ENCODE measurements at regions not wholly inside any gene's neighbourhood (a gene's known extent, or its start where the extent isn't known, plus 50 kb on each side); places are given as distances from the start of the nearest gene placed in this dataset.

DNA sequence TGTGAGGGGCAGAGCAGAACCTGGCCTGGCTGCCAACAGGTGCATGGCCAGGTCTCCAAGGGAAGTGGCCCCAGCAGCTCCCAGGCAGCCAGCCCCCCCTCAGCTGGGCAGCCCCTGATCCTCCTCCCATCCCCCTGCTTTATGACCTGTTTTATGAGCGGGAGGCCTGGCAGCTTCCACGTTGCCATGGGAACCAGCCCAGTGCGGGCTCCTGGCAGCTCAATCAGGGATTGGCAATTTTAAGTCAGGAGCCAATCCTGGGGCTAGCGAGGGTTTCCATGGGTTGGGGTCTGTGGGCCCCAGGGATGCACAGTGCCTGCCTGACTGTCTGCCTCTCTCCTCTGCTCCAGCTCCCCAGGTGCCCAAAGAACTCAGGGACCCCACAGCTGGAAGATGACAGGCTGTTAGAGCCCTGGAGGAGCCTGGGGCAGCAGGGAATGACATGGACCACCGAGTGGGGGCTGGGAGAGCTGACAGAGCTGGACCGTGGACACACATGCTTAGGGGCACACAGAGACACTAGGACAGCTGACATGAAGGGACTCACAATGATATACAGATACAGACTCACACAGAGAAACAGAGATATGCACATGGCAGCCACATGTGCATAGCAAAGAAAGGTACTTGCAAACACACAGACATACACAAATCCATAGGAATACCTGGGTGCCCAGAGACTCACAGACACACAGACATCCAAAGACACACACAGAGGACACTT lies 56.5 kb upstream of the SIRPA start:
- no peak for DNase-seq (ENCODE audit: low spot score in 2 of 2)
- TF ChIP-seq, protein P1, sequence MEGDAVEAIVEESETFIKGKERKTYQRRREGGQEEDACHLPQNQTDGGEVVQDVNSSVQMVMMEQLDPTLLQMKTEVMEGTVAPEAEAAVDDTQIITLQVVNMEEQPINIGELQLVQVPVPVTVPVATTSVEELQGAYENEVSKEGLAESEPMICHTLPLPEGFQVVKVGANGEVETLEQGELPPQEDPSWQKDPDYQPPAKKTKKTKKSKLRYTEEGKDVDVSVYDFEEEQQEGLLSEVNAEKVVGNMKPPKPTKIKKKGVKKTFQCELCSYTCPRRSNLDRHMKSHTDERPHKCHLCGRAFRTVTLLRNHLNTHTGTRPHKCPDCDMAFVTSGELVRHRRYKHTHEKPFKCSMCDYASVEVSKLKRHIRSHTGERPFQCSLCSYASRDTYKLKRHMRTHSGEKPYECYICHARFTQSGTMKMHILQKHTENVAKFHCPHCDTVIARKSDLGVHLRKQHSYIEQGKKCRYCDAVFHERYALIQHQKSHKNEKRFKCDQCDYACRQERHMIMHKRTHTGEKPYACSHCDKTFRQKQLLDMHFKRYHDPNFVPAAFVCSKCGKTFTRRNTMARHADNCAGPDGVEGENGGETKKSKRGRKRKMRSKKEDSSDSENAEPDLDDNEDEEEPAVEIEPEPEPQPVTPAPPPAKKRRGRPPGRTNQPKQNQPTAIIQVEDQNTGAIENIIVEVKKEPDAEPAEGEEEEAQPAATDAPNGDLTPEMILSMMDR (IDR thresholded peaks at IDR 0.05): no peak
- no peak for TF ChIP-seq POLR2A (IDR thresholded peaks at IDR 0.05)
- TF ChIP-seq POLR2AphosphoS5 (IDR thresholded peaks at IDR 0.05): no peak
- no peak for TF ChIP-seq EP300 (IDR thresholded peaks at IDR 0.05)
- H3K4me1 ChIP-seq: peaks cover 28% of the 10 kb centered on the region
- no peak overlapping the region for H3K27ac ChIP-seq
- H3K9me3 ChIP-seq: no peaks in the 10 kb centered on the region
- H3K27me3 ChIP-seq: no peaks in the 10 kb centered on the region
- H3K4me3 ChIP-seq: no peak overlapping the region
- 58% methylated on average over 2 of the region's 6 CpGs for WGBS
- H3K36me3 ChIP-seq: no peaks in the 10 kb centered on the region

DNA sequence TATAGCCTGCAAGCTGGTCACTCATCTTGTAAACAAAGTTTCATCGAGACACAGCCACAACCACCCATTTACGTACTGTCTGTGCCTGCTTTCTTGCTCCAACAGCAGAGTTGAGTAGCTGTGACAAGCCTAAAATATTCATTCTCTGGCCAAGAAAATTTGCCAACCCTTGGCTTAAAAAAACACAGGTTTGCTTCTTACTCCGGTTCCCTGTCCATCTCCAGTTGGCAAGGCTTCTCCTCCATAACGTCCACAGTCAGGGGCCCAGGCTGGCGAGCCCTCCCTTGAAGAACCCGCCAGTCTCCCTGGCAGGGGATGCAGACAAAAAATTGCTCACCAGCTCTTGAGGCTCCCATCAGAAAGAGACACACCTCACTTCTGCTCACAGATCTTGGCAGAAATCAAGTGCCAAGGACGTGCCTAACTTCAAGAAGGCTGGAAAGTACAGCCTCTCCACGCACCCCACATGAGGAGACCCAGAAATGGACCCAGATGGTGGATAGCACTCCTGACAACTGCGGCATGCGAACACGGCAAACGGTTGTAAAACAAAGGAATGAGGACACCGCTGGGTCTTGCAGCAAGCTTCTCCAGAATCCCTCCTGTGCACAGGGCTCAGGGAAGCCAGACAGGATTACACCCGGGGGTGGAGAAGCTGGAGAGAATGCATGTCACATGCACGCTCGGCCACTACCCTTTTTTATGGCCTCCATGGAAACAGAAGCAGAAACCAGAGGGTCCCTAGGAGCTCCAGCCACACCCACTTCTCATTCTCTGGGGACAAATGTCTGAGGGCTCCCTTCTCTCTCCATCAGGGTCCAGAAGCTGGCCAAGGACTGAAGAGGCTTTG lies 59.8 kb upstream of the SIRPA start:
- no peak overlapping the region for H3K4me3 ChIP-seq
- DNase-seq (ENCODE audit: low spot score in 2 of 2): no peak
- H3K36me3 ChIP-seq: no peaks in the 10 kb centered on the region
- H3K27me3 ChIP-seq: no peaks in the 10 kb centered on the region
- no peaks in the 10 kb centered on the region for H3K9me3 ChIP-seq
- H3K27ac ChIP-seq: no peak overlapping the region
- peaks cover 25% of the 10 kb centered on the region for H3K4me1 ChIP-seq
- WGBS: 40% methylated on average over 16 of the region's 16 CpGs
- TF ChIP-seq, protein P1 (IDR thresholded peaks at IDR 0.05): no peak
- no peak for TF ChIP-seq POLR2AphosphoS5 (IDR thresholded peaks at IDR 0.05)
- TF ChIP-seq EP300 (IDR thresholded peaks at IDR 0.05): no peak
- TF ChIP-seq POLR2A (IDR thresholded peaks at IDR 0.05): no peak

DNA sequence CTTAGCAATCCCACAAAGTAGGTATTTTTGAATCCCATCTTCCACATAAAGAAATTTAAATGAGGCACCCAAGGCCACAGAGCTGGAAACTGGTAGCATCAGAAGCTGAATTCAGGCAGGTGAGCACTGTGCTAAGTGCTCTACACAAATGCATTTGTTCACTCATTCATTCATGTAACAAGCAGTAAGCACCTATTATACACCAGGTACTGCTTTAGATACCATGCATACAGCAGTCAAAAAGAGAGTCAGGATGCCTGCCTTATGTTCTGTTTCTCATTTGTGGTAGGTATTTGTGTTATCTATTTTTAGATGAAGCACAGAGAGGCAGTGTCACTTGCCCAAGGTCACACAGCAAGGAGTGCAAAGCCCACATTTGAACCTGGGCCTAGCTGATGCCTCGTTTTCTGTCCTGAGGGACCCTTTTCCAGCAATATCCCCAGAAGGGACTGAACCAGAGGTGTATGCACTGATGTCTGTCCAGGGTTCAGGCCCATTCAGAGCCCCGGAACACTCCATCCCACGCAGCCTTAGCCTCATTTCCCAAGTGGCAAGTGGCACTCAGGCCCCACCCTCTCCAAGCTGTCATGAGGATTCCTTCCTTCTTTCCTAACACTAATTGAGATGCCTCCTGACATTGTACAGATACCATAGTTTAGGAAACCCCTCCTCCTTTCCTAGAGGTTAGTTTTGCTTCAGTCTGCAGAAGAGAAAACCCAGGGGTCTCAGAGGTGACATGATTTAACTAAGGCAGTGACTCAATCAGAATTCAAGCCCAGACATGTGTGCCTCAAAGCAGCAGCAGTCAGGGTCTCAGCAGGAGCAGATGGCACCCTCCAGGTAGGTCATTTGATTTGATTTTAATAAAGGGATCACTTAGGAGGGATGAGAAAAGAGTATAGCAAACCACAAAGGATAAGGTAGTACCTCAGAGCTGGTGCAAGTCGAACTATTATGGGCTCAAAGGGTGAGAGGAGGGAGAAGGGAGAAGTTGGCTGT lies 61.2 kb upstream of the SIRPA start:
- Histone ChIP-seq H3K36me3 (no peaks in the 10 kb centered on the region), H3K9me3 (no peaks in the 10 kb centered on the region), H3K4me3 (no peak overlapping the region), H3K4me1 (peaks cover 38% of the 10 kb centered on the region), H3K27me3 (no peaks in the 10 kb centered on the region), H3K27ac (no peak overlapping the region)
- 85% methylated on average over 4 of the region's 4 CpGs for WGBS
- TF ChIP-seq, protein P1 (IDR thresholded peaks at IDR 0.05): no peak
- TF ChIP-seq POLR2AphosphoS5 (IDR thresholded peaks at IDR 0.05): no peak
- no peak for TF ChIP-seq POLR2A (IDR thresholded peaks at IDR 0.05)
- TF ChIP-seq EP300 (IDR thresholded peaks at IDR 0.05): no peak
- DNase-seq (ENCODE audit: low spot score in 2 of 2): no peak

DNA sequence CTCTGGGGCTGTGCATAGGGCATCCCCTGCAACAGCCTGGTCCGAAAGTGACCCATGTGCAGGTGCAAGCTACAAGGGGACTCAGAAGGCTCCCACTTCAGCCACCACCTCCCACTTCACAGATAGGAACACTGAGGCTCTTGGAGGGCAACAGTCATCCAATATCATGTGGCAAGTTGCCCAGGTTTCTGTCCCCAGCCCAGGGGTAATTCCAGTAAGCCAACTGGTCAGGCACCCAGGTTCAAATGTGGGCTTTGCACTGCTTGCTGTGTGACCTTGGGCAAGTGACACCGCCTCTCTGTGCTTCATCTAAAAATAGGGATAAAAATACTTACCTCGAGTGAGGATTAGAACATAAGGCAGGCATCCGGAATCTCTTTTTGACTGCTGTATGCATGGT lies 62.0 kb upstream of the SIRPA start:
- no peak for DNase-seq (ENCODE audit: low spot score in 2 of 2)
- Histone ChIP-seq H3K27ac (no peak overlapping the region), H3K4me3 (no peak overlapping the region), H3K36me3 (no peaks in the 10 kb centered on the region), H3K27me3 (no peaks in the 10 kb centered on the region), H3K9me3 (no peaks in the 10 kb centered on the region), H3K4me1 (peaks cover 46% of the 10 kb centered on the region)
- WGBS: 87% methylated on average over 3 of the region's 4 CpGs
- TF ChIP-seq POLR2AphosphoS5 (IDR thresholded peaks at IDR 0.05) (no peak), POLR2A (IDR thresholded peaks at IDR 0.05) (no peak), EP300 (IDR thresholded peaks at IDR 0.05) (no peak)
- TF ChIP-seq, protein P1 (IDR thresholded peaks at IDR 0.05): no peak
